ENCODE measurements at regions not wholly inside any gene's neighbourhood (a gene's known extent, or its start where the extent isn't known, plus 50 kb on each side); places are given as distances from the start of the nearest gene placed in this dataset.

DNA sequence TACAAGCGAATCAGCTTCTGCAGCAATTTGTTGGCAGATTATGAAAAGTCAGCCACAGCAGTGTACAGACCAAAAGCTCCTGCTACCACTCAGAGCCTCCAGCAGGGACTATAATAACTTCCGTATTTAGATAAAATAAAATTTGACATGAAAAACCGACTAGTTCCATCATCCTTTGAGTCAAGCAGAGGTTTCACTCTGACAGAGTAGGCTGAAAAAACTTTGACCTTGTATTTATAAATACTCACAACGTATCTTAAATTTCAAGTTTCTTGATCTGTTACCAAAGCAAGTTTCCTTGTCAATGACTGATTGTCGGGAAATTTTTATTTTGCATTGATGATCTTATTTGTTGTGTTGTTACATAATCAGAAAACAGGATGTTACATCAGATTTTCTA lies 283.4 kb downstream of the DAD1 start:
- Histone ChIP-seq H3K27ac (no peak overlapping the region), H3K4me2 (no peak overlapping the region), H3K4me1 (no peaks in the 10 kb centered on the region), H3K9me3 (no peaks in the 10 kb centered on the region), H3K4me3 (no peak overlapping the region)
- ATAC-seq (no peak), FAIRE-seq (no peak), DNase-seq (ENCODE audit: low read depth in 1 of 2, low spot score in 1 of 2) (no peak)
- POLR2A ChIA-PET = no interaction called here
- CTCF ChIA-PET = interaction anchor here (2.5 kb wide), 1 partner anchor 9 kb away, joined by 10 read pairs; no protein-coding TSS in a partner anchor
- TF ChIP-seq HEYL (CRISPR knock-in tag; IDR thresholded peaks at IDR 0.05) = no peak
- TF ChIP-seq FOSB (CRISPR knock-in tag; IDR thresholded peaks at IDR 0.05) = no peak
- TF ChIP-seq HOXB13 (CRISPR knock-in tag; IDR thresholded peaks at IDR 0.05; ENCODE audit: low read depth) = no peak
- TF ChIP-seq, protein P1, sequence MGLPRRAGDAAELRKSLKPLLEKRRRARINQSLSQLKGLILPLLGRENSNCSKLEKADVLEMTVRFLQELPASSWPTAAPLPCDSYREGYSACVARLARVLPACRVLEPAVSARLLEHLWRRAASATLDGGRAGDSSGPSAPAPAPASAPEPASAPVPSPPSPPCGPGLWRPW (IDR thresholded peaks at IDR 0.05) = no peak
- no peak for TF ChIP-seq ZFP36 (IDR thresholded peaks at IDR 0.05; ENCODE audit: borderline replicate concordance, partially characterized antibody)
- WGBS (ENCODE audit: missing lambda C conversion rate) = 46% methylated on average over 5 of the region's 5 CpGs

DNA sequence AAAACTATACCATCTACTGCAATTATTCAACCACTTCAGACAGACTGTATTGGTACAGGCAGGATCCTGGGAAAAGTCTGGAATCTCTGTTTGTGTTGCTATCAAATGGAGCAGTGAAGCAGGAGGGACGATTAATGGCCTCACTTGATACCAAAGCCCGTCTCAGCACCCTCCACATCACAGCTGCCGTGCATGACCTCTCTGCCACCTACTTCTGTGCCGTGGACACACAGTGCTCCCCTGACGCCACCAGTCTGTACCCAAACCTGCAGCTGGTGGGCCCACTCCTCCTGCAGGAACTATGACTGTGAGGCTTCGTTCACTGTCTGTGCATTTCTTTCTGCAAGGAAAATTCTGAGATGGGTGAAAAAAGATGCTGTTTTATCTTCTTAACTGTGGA lies 284.7 kb downstream of the DAD1 start:
- no peak for DNase-seq (ENCODE audit: low read depth in 1 of 2, low spot score in 1 of 2)
- CTCF ChIA-PET = interaction anchor here (0.8 to 2.5 kb wide), 8 partner anchors 10 to 172 kb away, joined by 3 to 10 read pairs (median 4); no protein-coding TSS in a partner anchor
- no peak overlapping the region for H3K4me2 ChIP-seq
- WGBS (ENCODE audit: missing lambda C conversion rate) = 64% methylated on average over 6 of the region's 6 CpGs
- no peaks in the 10 kb centered on the region for H3K4me1 ChIP-seq
- no peak overlapping the region for H3K4me3 ChIP-seq
- TF ChIP-seq, protein P2, sequence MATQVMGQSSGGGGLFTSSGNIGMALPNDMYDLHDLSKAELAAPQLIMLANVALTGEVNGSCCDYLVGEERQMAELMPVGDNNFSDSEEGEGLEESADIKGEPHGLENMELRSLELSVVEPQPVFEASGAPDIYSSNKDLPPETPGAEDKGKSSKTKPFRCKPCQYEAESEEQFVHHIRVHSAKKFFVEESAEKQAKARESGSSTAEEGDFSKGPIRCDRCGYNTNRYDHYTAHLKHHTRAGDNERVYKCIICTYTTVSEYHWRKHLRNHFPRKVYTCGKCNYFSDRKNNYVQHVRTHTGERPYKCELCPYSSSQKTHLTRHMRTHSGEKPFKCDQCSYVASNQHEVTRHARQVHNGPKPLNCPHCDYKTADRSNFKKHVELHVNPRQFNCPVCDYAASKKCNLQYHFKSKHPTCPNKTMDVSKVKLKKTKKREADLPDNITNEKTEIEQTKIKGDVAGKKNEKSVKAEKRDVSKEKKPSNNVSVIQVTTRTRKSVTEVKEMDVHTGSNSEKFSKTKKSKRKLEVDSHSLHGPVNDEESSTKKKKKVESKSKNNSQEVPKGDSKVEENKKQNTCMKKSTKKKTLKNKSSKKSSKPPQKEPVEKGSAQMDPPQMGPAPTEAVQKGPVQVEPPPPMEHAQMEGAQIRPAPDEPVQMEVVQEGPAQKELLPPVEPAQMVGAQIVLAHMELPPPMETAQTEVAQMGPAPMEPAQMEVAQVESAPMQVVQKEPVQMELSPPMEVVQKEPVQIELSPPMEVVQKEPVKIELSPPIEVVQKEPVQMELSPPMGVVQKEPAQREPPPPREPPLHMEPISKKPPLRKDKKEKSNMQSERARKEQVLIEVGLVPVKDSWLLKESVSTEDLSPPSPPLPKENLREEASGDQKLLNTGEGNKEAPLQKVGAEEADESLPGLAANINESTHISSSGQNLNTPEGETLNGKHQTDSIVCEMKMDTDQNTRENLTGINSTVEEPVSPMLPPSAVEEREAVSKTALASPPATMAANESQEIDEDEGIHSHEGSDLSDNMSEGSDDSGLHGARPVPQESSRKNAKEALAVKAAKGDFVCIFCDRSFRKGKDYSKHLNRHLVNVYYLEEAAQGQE (IDR thresholded peaks at IDR 0.05) = no peak
- TF ChIP-seq GATA3 (IDR thresholded peaks at IDR 0.05; ENCODE audit: borderline replicate concordance) (no peak), BHLHE40 (IDR thresholded peaks at IDR 0.05; ENCODE audit: low read depth, low read length) (no peak), TFCP2L1 (CRISPR knock-in tag; IDR thresholded peaks at IDR 0.05) (no peak), ZFP36 (IDR thresholded peaks at IDR 0.05; ENCODE audit: borderline replicate concordance, partially characterized antibody) (no peak), KDM5A (IDR thresholded peaks at IDR 0.05) (no peak), HOXB13 (CRISPR knock-in tag; IDR thresholded peaks at IDR 0.05; ENCODE audit: low read depth) (no peak), HDAC2 (IDR thresholded peaks at IDR 0.05) (no peak), EHF (CRISPR knock-in tag; IDR thresholded peaks at IDR 0.05) (no peak)
- TF ChIP-seq, protein P1 (IDR thresholded peaks at IDR 0.05) = no peak
- TF ChIP-seq, protein P3, sequence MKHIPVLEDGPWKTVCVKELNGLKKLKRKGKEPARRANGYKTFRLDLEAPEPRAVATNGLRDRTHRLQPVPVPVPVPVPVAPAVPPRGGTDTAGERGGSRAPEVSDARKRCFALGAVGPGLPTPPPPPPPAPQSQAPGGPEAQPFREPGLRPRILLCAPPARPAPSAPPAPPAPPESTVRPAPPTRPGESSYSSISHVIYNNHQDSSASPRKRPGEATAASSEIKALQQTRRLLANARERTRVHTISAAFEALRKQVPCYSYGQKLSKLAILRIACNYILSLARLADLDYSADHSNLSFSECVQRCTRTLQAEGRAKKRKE (CRISPR knock-in tag; IDR thresholded peaks at IDR 0.05; ENCODE audit: low read depth) = no peak
- TF ChIP-seq, protein P4, sequence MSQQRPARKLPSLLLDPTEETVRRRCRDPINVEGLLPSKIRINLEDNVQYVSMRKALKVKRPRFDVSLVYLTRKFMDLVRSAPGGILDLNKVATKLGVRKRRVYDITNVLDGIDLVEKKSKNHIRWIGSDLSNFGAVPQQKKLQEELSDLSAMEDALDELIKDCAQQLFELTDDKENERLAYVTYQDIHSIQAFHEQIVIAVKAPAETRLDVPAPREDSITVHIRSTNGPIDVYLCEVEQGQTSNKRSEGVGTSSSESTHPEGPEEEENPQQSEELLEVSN (IDR thresholded peaks at IDR 0.05; ENCODE audit: borderline replicate concordance, low read depth) = no peak
- TF ChIP-seq, protein P5, sequence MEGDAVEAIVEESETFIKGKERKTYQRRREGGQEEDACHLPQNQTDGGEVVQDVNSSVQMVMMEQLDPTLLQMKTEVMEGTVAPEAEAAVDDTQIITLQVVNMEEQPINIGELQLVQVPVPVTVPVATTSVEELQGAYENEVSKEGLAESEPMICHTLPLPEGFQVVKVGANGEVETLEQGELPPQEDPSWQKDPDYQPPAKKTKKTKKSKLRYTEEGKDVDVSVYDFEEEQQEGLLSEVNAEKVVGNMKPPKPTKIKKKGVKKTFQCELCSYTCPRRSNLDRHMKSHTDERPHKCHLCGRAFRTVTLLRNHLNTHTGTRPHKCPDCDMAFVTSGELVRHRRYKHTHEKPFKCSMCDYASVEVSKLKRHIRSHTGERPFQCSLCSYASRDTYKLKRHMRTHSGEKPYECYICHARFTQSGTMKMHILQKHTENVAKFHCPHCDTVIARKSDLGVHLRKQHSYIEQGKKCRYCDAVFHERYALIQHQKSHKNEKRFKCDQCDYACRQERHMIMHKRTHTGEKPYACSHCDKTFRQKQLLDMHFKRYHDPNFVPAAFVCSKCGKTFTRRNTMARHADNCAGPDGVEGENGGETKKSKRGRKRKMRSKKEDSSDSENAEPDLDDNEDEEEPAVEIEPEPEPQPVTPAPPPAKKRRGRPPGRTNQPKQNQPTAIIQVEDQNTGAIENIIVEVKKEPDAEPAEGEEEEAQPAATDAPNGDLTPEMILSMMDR (IDR thresholded peaks at IDR 0.05) = no peak
- POLR2A ChIA-PET = no interaction called here
- H3K9me3 ChIP-seq = no peaks in the 10 kb centered on the region
- ATAC-seq = no peak
- FAIRE-seq = no peak
- no peak overlapping the region for H3K27ac ChIP-seq
